Mononuclear cell (primary cell): ENCODE measurements at regions not wholly inside any gene's neighbourhood (a gene's known extent, or its start where the extent isn't known, plus 50 kb on each side); places are given as distances from the start of the nearest gene placed in this dataset.

Experiments
- H3K27me3 ChIP-seq: 2 replicates; pipeline ENCODE4 v1.6.0; 2011; ENCODE audit warnings: low read length, control low read depth; ENCODE audit not compliant: insufficient read depth
- H3K4me1 ChIP-seq: 2 replicates; pipeline ENCODE4 v1.5.1; 2011; ENCODE audit warnings: mild to moderate bottlenecking, low read length, control low read depth; ENCODE audit not compliant: insufficient read depth
- H3K4me3 ChIP-seq: 2 replicates; pipeline ENCODE4 v1.5.1; 2011; ENCODE audit warnings: mild to moderate bottlenecking, low read length, moderate library complexity
- H3K9me3 ChIP-seq: 2 replicates; pipeline ENCODE4 v1.5.1; 2011; ENCODE audit warnings: low read depth, mild to moderate bottlenecking, control low read depth, low read length

DNA sequence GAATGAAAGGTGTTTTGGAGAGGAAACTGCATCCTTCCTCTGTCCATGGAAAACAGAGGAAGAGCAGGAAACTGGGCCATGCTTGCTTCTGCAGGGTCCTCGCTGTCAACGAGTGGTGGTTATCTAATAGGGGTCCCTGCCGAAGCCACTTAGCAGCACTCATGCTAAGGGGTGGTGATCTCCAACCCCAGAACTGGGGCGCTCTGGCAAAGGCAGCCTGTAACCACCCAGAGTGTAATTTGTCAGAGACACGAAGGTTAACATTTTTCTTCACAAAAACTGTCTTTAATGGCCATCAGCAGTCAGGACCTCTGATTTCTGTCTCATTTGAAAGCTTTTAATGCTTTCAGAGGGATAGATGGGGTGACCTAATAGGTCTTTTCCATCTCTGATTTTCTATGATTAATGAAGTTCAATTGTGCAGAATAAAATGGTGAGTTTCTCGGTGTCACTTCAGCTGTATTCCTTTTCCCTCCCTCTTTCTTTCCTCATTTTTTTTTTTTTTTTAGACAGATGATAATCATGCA, 231.3 kb upstream of the CELF4 start:
- no peak overlapping the region for H3K4me3 ChIP-seq
- no peaks in the 10 kb centered on the region for H3K27me3 ChIP-seq
- no peaks in the 10 kb centered on the region for H3K4me1 ChIP-seq

DNA sequence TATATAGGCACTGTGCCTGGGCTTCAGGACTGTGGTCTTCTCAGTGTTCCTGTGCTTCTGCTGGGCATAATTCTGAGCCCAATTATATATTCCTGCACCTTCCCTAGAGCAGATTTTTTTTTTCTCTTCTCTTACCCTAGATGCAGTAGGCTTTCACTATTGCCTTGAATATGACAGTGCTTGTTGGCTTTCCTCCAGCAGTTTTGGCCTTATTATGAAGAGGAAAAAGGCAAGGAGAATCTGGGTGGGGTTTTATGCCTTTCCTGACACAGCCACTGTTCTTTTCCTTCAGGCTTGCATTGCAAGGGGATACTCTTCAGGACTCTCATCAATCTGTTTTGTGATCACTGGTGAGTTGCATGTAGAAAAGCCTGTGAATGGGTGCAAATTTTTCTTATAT, 221.9 kb upstream of the CELF4 start:
- H3K27me3 ChIP-seq = no peaks in the 10 kb centered on the region
- H3K4me3 ChIP-seq = no peak overlapping the region
- H3K4me1 ChIP-seq = no peaks in the 10 kb centered on the region
- no peaks in the 10 kb centered on the region for H3K9me3 ChIP-seq

More for the DNA sequence above, 231.3 kb upstream of the CELF4 start:
- H3K9me3 ChIP-seq = no peaks in the 10 kb centered on the region

- no peaks in the 10 kb centered on the region for H3K9me3 ChIP-seq
- no peak overlapping the region for H3K4me3 ChIP-seq
- no peaks in the 10 kb centered on the region for H3K27me3 ChIP-seq
These were observed 218.2 kb upstream of the CELF4 start for GRCh38 chr18:37783771-37784170.

GRCh38 chr18:37779220-37779619, 213.6 kb upstream of the CELF4 start:
- no peak overlapping the region for H3K4me3 ChIP-seq
- no peaks in the 10 kb centered on the region for H3K27me3 ChIP-seq
- H3K4me1 ChIP-seq = no peaks in the 10 kb centered on the region
- no peaks in the 10 kb centered on the region for H3K9me3 ChIP-seq

More at GRCh38 chr18:37783771-37784170, 218.2 kb upstream of the CELF4 start:
- no peaks in the 10 kb centered on the region for H3K4me1 ChIP-seq

DNA sequence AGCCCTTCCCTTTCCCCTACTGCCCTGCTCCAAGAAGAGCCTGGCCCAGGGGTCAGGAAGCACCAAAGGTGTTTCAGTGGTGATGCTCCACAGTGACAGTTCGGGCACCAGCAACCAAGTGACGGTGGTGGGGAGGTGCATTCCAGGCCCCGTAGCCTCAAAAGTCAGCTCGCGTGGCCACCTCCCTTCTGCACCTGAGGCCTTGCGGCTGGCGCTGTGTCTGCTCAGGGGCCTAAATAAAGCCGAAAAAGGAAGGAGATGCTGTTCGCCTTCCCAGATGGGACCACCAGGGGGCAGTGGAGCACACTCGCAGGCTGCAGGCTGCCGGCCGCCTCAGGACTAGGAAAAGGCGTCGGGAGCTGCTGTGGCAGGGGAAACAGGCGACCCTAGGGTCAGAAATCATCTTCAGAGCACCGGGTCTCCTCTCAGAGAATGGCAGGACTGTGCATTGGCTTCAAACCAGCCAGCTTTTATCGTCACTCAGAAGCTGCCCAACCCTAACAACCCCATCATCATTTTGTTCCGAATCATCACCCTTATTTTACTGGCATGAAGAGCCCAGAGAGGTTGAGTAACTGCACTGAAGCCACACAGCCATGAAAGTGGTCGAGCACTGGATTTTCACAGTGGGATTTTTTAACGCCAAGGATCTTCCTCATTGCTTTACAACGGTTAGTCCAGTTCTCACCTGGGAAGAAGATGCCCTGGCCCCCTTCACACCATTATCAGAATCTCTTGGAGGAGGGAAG, 213.0 kb upstream of the CELF4 start:
- Histone ChIP-seq H3K4me1 (no peaks in the 10 kb centered on the region), H3K4me3 (no peak overlapping the region), H3K27me3 (no peaks in the 10 kb centered on the region), H3K9me3 (no peaks in the 10 kb centered on the region)

DNA sequence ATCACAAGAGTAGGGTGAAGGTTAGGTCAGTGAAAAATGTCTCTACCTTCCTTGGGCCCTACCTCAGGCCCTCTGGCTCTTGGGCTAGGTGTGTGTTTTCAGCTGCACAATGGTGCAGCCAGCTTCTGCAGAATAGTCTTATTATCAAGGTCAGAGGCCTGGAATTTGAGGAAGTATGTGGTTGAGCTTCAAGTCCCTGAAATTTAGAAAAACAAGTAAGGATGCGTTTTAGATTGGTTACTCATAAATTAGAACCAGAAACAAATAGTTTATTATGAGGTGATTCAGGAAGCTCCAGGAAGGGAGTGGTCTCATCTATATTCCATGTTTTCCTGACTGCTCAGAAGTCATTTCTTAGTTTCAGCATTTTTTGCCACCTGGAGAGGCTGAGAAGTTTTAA, 204.2 kb upstream of the CELF4 start:
- H3K9me3 ChIP-seq = no peaks in the 10 kb centered on the region
- no peaks in the 10 kb centered on the region for H3K27me3 ChIP-seq
- no peak overlapping the region for H3K4me3 ChIP-seq
- no peaks in the 10 kb centered on the region for H3K4me1 ChIP-seq

- H3K4me3 ChIP-seq = no peak overlapping the region
- H3K4me1 ChIP-seq = no peaks in the 10 kb centered on the region
- no peaks in the 10 kb centered on the region for H3K27me3 ChIP-seq
- no peaks in the 10 kb centered on the region for H3K9me3 ChIP-seq
These were observed 199.1 kb upstream of the CELF4 start for GRCh38 chr18:37764541-37765288.

DNA sequence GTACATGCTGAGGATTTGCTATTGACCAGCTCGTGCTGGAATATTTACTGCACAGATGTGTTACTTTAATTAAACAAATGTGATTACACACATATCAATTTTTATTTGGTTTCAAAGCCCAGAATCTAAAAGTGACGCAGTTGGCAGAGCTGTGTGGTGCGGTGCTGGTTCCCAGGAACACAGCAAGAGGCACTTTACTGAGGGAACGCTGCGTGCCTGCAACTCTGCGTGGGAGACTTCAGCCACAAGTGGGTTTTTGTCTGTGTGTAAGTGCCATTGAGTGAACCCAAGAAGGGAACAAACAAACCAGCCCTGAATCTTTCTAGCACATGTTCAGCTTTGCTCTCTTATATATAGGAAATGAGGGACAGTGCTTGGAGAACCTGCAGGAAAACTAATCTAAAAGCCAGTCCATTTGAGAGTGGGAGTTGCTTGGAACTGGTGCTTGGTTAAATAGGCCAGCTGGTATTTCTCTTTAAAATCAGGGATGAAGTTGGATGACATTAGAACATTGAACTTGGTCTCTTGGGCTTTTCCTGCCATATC, 196.6 kb upstream of the CELF4 start:
- H3K9me3 ChIP-seq = no peaks in the 10 kb centered on the region
- H3K4me3 ChIP-seq = no peak overlapping the region
- no peaks in the 10 kb centered on the region for H3K27me3 ChIP-seq
- no peaks in the 10 kb centered on the region for H3K4me1 ChIP-seq

GRCh38 chr18:37754141-37754540, 188.5 kb upstream of the CELF4 start:
- no peaks in the 10 kb centered on the region for H3K27me3 ChIP-seq
- no peaks in the 10 kb centered on the region for H3K9me3 ChIP-seq
- H3K4me1 ChIP-seq = no peaks in the 10 kb centered on the region
- no peak overlapping the region for H3K4me3 ChIP-seq

DNA sequence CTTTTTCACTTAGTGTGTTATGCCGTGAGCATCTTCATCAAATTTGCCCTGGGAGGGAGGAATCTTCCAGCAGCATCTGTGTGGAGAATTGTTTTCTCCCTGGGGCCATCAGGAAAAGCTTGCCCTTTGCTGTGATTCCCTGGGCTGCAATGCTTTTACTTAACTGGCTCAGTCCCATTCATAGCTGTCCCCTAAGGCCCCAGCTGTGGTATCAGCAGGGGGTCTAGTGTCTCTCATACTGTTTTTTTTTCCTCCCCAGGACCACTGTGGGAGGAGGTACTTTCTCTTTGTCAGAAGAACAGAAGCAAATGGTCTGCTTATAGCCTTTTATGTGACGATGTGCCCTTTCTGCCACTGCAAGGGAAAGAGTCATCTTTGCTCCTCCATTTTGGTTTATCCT, 176.8 kb upstream of the CELF4 start:
- Histone ChIP-seq H3K4me3 (no peak overlapping the region), H3K9me3 (no peaks in the 10 kb centered on the region), H3K4me1 (no peaks in the 10 kb centered on the region), H3K27me3 (no peaks in the 10 kb centered on the region)

DNA sequence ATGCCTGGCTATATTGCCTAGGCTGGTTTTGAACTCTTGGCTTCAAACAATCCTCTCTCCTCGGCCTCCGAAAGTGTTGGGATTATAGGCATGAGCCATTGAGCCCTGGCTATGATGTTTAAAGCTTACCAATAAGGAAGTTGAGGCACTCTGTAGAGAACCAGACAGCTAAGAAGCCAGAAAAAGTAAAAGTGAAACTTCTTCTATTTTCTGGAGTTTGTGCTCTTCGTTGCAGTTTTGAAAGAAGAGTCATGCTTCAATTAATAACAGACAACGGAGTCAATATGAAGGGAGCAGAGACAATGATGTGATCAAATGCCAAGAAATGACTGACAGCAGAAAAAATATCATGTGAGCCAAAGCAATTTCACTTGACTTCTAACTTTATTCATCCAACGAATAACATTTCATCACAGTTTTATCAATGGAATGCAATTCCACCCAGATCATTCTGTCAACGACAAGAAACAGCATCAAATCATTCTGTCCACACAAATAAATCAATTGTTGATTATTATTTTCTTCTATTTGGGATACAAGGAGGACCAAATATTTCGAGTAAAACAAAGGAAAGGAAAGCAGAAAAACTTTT, 175.5 kb upstream of the CELF4 start:
- Histone ChIP-seq H3K4me3 (no peak overlapping the region), H3K27me3 (no peaks in the 10 kb centered on the region), H3K4me1 (no peaks in the 10 kb centered on the region), H3K9me3 (no peaks in the 10 kb centered on the region)

DNA sequence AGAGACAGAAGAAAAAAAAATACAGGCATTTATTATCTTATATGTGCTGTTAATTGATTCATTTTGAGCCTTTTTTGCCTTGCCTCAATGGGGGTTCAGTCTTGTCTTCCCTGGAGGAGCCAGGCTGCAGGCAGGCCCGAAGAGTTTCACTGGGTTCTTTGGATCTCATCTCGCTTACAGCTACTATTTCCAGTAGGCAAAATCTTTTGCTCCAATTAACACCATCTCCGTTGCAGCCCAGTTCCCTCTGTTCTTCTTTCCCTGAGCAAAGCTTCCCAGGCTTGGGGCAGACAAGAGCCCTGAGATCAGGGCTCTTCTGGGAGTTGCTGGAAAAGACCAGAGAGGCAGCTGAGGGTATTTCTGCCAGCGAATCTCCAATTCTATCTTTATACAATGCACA, 168.8 kb upstream of the CELF4 start:
- no peaks in the 10 kb centered on the region for H3K4me1 ChIP-seq
- H3K4me3 ChIP-seq = no peak overlapping the region
- H3K9me3 ChIP-seq = no peaks in the 10 kb centered on the region
- no peaks in the 10 kb centered on the region for H3K27me3 ChIP-seq

GRCh38 chr18:37729716-37730115, 164.1 kb upstream of the CELF4 start:
- no peaks in the 10 kb centered on the region for H3K9me3 ChIP-seq
- no peaks in the 10 kb centered on the region for H3K4me1 ChIP-seq
- H3K4me3 ChIP-seq = no peak overlapping the region
- H3K27me3 ChIP-seq = no peaks in the 10 kb centered on the region

- H3K4me1 ChIP-seq = no peaks in the 10 kb centered on the region
These were observed 158.6 kb upstream of the CELF4 start for GRCh38 chr18:37724206-37724605.

More at GRCh38 chr18:37724206-37724605, 158.6 kb upstream of the CELF4 start:
- no peak overlapping the region for H3K4me3 ChIP-seq
- H3K27me3 ChIP-seq = no peaks in the 10 kb centered on the region
- H3K9me3 ChIP-seq = no peaks in the 10 kb centered on the region
